Sigmoid colon (tissue), 6 donors: ENCODE measurements at regions not wholly inside any gene's neighbourhood (a gene's known extent, or its start where the extent isn't known, plus 50 kb on each side); places are given as distances from the start of the nearest gene placed in this dataset.

ENCODE experiments used
- DNase-seq: peaks from one replicate; pipeline ENCODE4 v3.0.0-alpha.2; 2019
- H3K27ac ChIP-seq, 4 donors: fragments of 200-600 bp; sonication (generic); one replicate each; pipeline ENCODE4 v1.5.1; 2016 to 2019; ENCODE audit warnings: mild to moderate bottlenecking in 1 of 4
- H3K27me3 ChIP-seq, 3 donors: fragments of 200-600 bp; sonication (generic); one replicate each; pipeline ENCODE4 v1.5.1; 2019; ENCODE audit warnings: mild to moderate bottlenecking in 1 of 3
- H3K36me3 ChIP-seq, 4 donors: fragments of 200-600 bp; sonication (generic); one replicate each; pipeline ENCODE4 v1.5.1; 2016 to 2019
- H3K4me1 ChIP-seq, 4 donors: fragments of 200-600 bp; sonication (generic); one replicate each; pipeline ENCODE4 v1.5.1; 2017 to 2019
- H3K4me3 ChIP-seq, 4 donors: fragments of 200-600 bp; sonication (generic); one replicate each; pipeline ENCODE4 v1.5.1; 2017 to 2019; ENCODE audit warnings: mild to moderate bottlenecking in 2 of 4, moderate library complexity in 1 of 4
- H3K9me3 ChIP-seq, 4 donors: fragments of 200-600 bp in 3 of 4; sonication (generic) in 3 of 4; one replicate each; pipeline versions ENCODE4 v1.5.1 to v1.6.1; 2013 to 2019
- EP300 ChIP-seq, 4 donors: sonication (generic); formaldehyde crosslinking; IDR thresholded peaks; one replicate each; pipeline ENCODE4 v1.6.1; 2017; ENCODE audit warnings: antibody characterized with exemption in 4 of 4
- POLR2A ChIP-seq, 2 donors: fragments of 450-650 bp; IDR thresholded peaks; one replicate each; pipeline ENCODE4 v1.6.1; 2016; ENCODE audit warnings: antibody characterized with exemption in 2 of 2, mild to moderate bottlenecking in 2 of 2, moderate library complexity in 2 of 2
- POLR2AphosphoS5 ChIP-seq, 4 donors: sonication (generic); formaldehyde crosslinking; IDR thresholded peaks; one replicate each; pipeline ENCODE4 v1.6.1; 2017; ENCODE audit warnings: antibody characterized with exemption in 4 of 4
- WGBS, 2 donors: extraction: QIAGEN DNeasy Blood & Tissue Kit; methylation state at CpG; one replicate each; pipeline ENCODE4 v1.1.7; 2013; 5-methylcytosine and 5-hydroxymethylcytosine counted together
- intact Hi-C: fragments of 100-400 bp; cut with DNase I; formaldehyde crosslinking; loops from one replicate; pipeline ENCODE4 v1.15.1; 2023
- TF ChIP-seq, protein P1 (sequence below), 4 experiments: fragments of 450-650 bp in 3 of 4; fragments of 200-600 bp in 1 of 4; IDR thresholded peaks; one replicate each; pipeline ENCODE4 v1.5.1; 2016 to 2019; ENCODE audit warnings: antibody characterized with exemption in 4 of 4, mild to moderate bottlenecking in 3 of 4, moderate library complexity in 2 of 4
- donor health status: healthy with polysubstance abuse.
- donor health status: healthy.

DNA sequence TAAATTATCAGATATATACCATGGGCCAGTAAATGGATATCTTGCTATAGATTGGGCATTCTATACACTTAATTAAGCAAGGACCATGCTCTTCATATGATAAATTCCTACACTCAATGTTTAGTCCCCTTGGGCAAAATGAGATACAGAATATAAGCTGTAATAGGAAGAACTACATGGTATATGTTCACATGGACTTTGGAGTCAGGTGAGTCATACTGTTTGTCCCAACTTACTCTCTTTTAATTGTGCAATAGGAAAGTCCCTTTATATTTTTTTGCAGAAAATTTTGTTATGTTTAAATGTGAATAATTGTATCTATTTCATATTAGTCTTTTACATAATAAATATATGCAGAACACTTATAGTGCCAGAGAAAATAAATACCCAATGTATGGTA is 820.2 kb upstream of the ADAMTS5 start:
- H3K36me3 ChIP-seq, result no peaks in the 10 kb centered on the region
- TF ChIP-seq EP300 (IDR thresholded peaks at IDR 0.05) (no peak), POLR2AphosphoS5 (IDR thresholded peaks at IDR 0.05) (no peak), POLR2A (IDR thresholded peaks at IDR 0.05) (no peak)
- TF ChIP-seq, protein P1, sequence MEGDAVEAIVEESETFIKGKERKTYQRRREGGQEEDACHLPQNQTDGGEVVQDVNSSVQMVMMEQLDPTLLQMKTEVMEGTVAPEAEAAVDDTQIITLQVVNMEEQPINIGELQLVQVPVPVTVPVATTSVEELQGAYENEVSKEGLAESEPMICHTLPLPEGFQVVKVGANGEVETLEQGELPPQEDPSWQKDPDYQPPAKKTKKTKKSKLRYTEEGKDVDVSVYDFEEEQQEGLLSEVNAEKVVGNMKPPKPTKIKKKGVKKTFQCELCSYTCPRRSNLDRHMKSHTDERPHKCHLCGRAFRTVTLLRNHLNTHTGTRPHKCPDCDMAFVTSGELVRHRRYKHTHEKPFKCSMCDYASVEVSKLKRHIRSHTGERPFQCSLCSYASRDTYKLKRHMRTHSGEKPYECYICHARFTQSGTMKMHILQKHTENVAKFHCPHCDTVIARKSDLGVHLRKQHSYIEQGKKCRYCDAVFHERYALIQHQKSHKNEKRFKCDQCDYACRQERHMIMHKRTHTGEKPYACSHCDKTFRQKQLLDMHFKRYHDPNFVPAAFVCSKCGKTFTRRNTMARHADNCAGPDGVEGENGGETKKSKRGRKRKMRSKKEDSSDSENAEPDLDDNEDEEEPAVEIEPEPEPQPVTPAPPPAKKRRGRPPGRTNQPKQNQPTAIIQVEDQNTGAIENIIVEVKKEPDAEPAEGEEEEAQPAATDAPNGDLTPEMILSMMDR (IDR thresholded peaks at IDR 0.05), result no peak
- H3K4me3 ChIP-seq, result no peak overlapping the region
- no peaks in the 10 kb centered on the region for H3K9me3 ChIP-seq
- no peaks in the 10 kb centered on the region for H3K4me1 ChIP-seq
- DNase-seq, result no peak
- no peak overlapping the region for H3K27ac ChIP-seq
- intact Hi-C loops, result no loop called here
- no peaks in the 10 kb centered on the region for H3K27me3 ChIP-seq

DNA sequence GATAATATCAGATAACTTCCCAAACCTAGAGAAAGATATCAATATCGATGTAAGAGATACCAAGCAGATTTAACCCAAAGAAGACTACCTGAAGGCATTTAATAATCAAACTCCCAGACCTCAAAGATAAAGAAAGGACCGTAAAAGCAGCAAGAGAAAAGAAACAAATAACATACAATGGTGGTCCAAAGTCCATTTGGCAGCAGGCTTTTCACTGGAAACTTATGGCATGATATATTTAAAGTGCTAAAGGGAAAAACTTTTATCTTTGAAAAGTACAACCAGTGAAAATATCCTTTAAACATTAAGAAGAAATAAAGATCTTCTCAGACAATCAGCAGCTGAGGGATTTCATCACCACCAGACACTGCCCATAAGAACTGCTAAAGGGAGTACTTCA is 812.7 kb upstream of the ADAMTS5 start:
- no peak for DNase-seq
- H3K27me3 ChIP-seq, result no peaks in the 10 kb centered on the region
- no peak overlapping the region for H3K4me3 ChIP-seq
- H3K4me1 ChIP-seq, result no peaks in the 10 kb centered on the region
- TF ChIP-seq, protein P1 (IDR thresholded peaks at IDR 0.05), result no peak
- TF ChIP-seq POLR2A (IDR thresholded peaks at IDR 0.05) (no peak), EP300 (IDR thresholded peaks at IDR 0.05) (no peak), POLR2AphosphoS5 (IDR thresholded peaks at IDR 0.05) (no peak)
- no peaks in the 10 kb centered on the region for H3K36me3 ChIP-seq
- no peaks in the 10 kb centered on the region for H3K9me3 ChIP-seq
- WGBS, 2 donors, result 22 to 62% methylated on average over 2 of the region's 2 CpGs
- H3K27ac ChIP-seq, result no peak overlapping the region
- intact Hi-C loops, result no loop called here

DNA sequence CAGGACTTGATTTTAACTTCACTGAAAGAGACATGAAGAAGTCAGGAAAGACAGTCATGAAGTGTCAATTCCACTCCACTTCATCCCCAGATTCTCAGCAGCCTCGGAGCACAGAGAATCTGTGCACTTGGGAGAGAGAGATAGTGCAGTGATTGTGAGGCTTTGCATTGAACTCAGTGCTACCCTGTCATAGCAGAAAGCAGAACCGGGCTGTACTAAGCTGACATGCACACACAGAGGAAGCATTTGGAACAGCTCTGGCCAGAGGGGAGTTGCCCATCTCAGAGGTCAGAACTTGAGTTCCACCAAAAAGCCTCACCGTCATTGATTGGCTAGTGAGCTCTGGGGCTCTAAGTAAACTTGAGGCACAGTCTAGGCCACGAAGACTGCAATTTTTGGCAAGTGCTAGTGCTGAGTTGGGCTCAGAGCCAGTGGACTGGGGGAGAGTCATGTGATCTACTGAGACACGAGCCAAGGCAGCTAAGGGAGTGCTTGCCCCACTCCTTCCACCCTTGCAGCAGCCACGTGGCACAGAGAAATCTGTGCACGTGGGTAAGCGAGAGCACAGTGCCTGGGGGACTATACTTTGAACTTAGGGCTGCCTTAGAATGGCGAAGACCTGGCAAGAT is 810.2 kb upstream of the ADAMTS5 start:
- Histone ChIP-seq H3K36me3 (no peaks in the 10 kb centered on the region), H3K27me3 (no peaks in the 10 kb centered on the region), H3K4me1 (no peaks in the 10 kb centered on the region), H3K27ac (no peak overlapping the region), H3K4me3 (no peak overlapping the region), H3K9me3 (no peaks in the 10 kb centered on the region)
- intact Hi-C loops, result no loop called here
- TF ChIP-seq EP300 (IDR thresholded peaks at IDR 0.05) (no peak), POLR2A (IDR thresholded peaks at IDR 0.05) (no peak), POLR2AphosphoS5 (IDR thresholded peaks at IDR 0.05) (no peak)
- TF ChIP-seq, protein P1 (IDR thresholded peaks at IDR 0.05), result no peak
- no peak for DNase-seq
- WGBS, 2 donors, result 26 to 60% methylated on average over 9 of the region's 9 CpGs

DNA sequence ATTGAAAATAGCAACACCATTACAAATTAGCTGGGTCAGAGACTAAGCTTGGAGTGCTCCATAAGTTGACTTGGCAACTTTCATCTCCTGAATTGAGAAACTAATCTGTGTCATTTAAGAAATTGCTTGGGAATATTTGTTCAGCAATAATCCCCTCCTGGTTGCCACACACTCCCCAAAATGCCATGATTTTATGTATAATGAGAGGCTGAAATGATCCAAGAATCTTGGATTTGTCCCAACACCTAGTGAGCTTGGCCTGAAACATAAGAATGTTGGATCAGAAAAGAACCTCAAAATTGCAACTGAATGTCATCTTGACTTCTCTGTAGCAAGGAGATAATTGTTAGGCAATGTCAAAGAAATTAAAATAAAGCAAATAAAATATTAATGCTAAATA is 805.9 kb upstream of the ADAMTS5 start:
- Histone ChIP-seq H3K4me3 (no peak overlapping the region), H3K27me3 (no peaks in the 10 kb centered on the region), H3K27ac (no peak overlapping the region), H3K9me3 (no peaks in the 10 kb centered on the region), H3K4me1 (no peaks in the 10 kb centered on the region), H3K36me3 (no peaks in the 10 kb centered on the region)
- intact Hi-C loops, result no loop called here
- TF ChIP-seq, protein P1 (IDR thresholded peaks at IDR 0.05), result no peak
- no peak for DNase-seq

DNA sequence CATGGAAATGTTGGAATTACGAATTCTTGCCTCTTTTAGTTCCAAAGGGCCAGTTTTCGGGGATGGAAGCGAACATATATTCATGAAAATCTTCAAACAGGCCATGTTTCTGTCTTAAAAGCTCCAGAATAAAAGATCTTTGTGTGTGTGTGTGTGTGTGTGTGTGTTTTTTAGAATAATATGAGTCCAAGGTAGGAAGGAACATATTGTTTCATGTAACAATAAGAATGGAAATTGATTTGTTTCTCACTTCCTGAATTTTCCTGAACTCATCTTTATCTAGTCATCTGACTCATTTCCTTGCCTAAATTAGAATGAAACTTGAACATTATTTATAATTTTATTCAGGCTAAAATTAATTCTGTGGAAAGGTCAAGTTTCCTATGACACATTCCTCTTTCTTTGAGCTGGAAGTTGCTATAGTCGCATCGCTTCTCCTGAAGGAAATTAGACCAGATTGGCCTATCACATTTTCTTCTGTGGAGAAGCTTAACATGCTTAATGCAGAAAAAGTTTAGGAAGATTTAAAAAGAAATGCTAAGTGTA is 805.1 kb upstream of the ADAMTS5 start:
- Histone ChIP-seq H3K9me3 (no peaks in the 10 kb centered on the region), H3K27me3 (no peaks in the 10 kb centered on the region), H3K36me3 (no peaks in the 10 kb centered on the region), H3K4me1 (no peaks in the 10 kb centered on the region), H3K4me3 (no peak overlapping the region), H3K27ac (no peak overlapping the region)
- no peak for DNase-seq
- WGBS, 2 donors, result 91 to 92% methylated on average over 5 of the region's 5 CpGs
- TF ChIP-seq POLR2A (IDR thresholded peaks at IDR 0.05), result no peak
- TF ChIP-seq, protein P1 (IDR thresholded peaks at IDR 0.05), result no peak
- TF ChIP-seq EP300 (IDR thresholded peaks at IDR 0.05), result no peak
- intact Hi-C loops, result no loop called here
